Heart right ventricle (tissue), 16 donors: ENCODE measurements at regions not wholly inside any gene's neighbourhood (a gene's known extent, or its start where the extent isn't known, plus 50 kb on each side); places are given as distances from the start of the nearest gene placed in this dataset.
"Not testable (repeated sequence)": the region's sequence is repeated elsewhere in the genome, so short reads cannot be mapped to it uniquely, and the experiment has no call there.

ENCODE experiments used
- ATAC-seq, 8 donors: fragments of 200-7000 bp; cut with Tn5 transposase; one replicate each; pipeline ENCODE4 v1.9.1; 2020; ENCODE audit warnings: mild to moderate bottlenecking in 8 of 8, moderate library complexity in 8 of 8, moderate number of reproducible peaks in 1 of 8
- DNase-seq, 2 donors: peaks; one replicate each; pipeline ENCODE4 v3.0.0-alpha.2; 2020
- H3K27ac ChIP-seq, 10 donors: fragments of 200-600 bp; sonication (generic) in 2 of 10; one replicate each; pipeline versions ENCODE4 v1.5.0 to v1.8.0; 2020 to 2022; ENCODE audit warnings: mild to moderate bottlenecking in 3 of 10
- H3K27me3 ChIP-seq, 7 donors: fragments of 200-600 bp; one replicate each; pipeline ENCODE4 v1.8.0; 2021 to 2022; ENCODE audit warnings: mild to moderate bottlenecking in 2 of 7
- H3K36me3 ChIP-seq, 9 donors: fragments of 200-600 bp; sonication (generic) in 1 of 9; one replicate each; pipeline versions ENCODE4 v1.5.0 to v1.8.0; 2020 to 2022; ENCODE audit warnings: mild to moderate bottlenecking in 2 of 9
- H3K4me1 ChIP-seq, 9 donors: fragments of 200-600 bp; sonication (generic) in 1 of 9; one replicate each; pipeline versions ENCODE4 v1.5.0 to v1.8.0; 2020 to 2022; ENCODE audit warnings: mild to moderate bottlenecking in 4 of 9
- H3K4me3 ChIP-seq, 10 donors: fragments of 200-600 bp; sonication (generic) in 2 of 10; one replicate each; pipeline versions ENCODE4 v1.5.0 to v1.8.0; 2020 to 2022; ENCODE audit warnings: mild to moderate bottlenecking in 7 of 10, moderate library complexity in 2 of 10
- H3K9me3 ChIP-seq, 11 donors: fragments of 200-600 bp in 10 of 11; sonication (generic) in 2 of 11; one replicate each; pipeline versions ENCODE4 v1.5.0 to v1.8.0; 2013 to 2022; ENCODE audit warnings: mild to moderate bottlenecking in 2 of 11, control low read depth in 1 of 11, moderate library complexity in 1 of 11
- WGBS, 2 donors: extraction: QIAGEN DNeasy Blood & Tissue Kit; methylation state at CpG; one replicate each; pipeline ENCODE4 v1.1.7; 2013; ENCODE audit warnings: inconsistent platforms in 1 of 2; 5-methylcytosine and 5-hydroxymethylcytosine counted together
- intact Hi-C, 10 donors: fragments of 100-400 bp; cut with DNase I; formaldehyde crosslinking; loops; one replicate each; pipeline versions ENCODE4 v1.11.1 to v1.14.2; 2022
- TF ChIP-seq, protein P1 (sequence below), 9 donors: fragments of 200-600 bp; sonication (generic) in 2 of 9; IDR thresholded peaks; one replicate each; pipeline versions ENCODE4 v1.5.0 to v1.8.0; 2021 to 2022; ENCODE audit warnings: antibody characterized with exemption in 9 of 9, mild to moderate bottlenecking in 5 of 9, moderate library complexity in 1 of 9
- donor health status: Arrhythmogenic right ventricular cardiomyopathy.
- donor health status: ischemic (EF 13 %, LVEDD 7.1; RV severe dilation, severe dysfunction).
- donor health status: healthy with polysubstance abuse.
- donor health status: DM: no; HTN: yes; CAD: no.
- donor health status: DM: no; HTN: no; CAD: no.
- donor health status: ischemic (EF 25% LVEDD 6.9; RV normal size, moderate dysfunction).
- donor health status: ischemic (EF 25% LVEDD 5.7; RV mildly dilated, moderate dysfunction).
- donor health status: healthy.
- donor health status: DM: yes; HTN: yes; CAD: no.
- donor health status: Ischemic cardiomyopathy.
- donor health status: ischemic (EF 35%, LVEDD 5.7; RV mildly dilated, moderate dysfunction).
- donor health status: nonischemic (EF 11% LVEDD 7.7; RV severe dilation, severe dysfunction).
- donor health status: DM: yes; HTN: yes; CAD: no.
- donor health status: PGD.
- donor health status: ischemic (EF 29% LVEDD 5.4; RV normal size, mild dysfunction).
- donor health status: nonischemic (EF 23%, LVEDD 6.1; RV moderate dilation, normal function).

DNA sequence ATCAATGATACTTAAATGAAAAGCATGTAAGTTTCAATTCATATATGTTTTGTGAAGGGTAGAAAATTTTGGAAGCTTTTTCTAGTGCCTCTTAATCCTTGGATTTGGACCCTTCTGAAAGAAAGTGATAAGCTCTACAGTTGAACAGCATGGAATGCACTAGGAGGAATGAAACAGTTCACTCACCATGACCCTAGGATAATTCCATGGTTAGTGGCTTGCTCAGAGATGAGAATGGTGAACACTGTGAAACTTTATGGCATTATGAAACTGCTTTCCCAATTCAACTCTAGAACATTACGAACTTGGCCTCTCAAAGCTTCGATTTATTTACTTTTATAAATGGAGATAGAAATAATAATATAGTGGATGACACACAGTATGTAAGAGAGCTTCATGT is 88.9 kb upstream of the FAT4 start:
- no peaks in the 10 kb centered on the region for H3K4me1 ChIP-seq
- no peak overlapping the region for H3K27ac ChIP-seq
- no peak for ATAC-seq
- H3K36me3 ChIP-seq, result no peaks in the 10 kb centered on the region
- no peak for DNase-seq
- intact Hi-C loops, result no loop called here
- TF ChIP-seq, protein P1, sequence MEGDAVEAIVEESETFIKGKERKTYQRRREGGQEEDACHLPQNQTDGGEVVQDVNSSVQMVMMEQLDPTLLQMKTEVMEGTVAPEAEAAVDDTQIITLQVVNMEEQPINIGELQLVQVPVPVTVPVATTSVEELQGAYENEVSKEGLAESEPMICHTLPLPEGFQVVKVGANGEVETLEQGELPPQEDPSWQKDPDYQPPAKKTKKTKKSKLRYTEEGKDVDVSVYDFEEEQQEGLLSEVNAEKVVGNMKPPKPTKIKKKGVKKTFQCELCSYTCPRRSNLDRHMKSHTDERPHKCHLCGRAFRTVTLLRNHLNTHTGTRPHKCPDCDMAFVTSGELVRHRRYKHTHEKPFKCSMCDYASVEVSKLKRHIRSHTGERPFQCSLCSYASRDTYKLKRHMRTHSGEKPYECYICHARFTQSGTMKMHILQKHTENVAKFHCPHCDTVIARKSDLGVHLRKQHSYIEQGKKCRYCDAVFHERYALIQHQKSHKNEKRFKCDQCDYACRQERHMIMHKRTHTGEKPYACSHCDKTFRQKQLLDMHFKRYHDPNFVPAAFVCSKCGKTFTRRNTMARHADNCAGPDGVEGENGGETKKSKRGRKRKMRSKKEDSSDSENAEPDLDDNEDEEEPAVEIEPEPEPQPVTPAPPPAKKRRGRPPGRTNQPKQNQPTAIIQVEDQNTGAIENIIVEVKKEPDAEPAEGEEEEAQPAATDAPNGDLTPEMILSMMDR (IDR thresholded peaks at IDR 0.05), result no peak
- H3K9me3 ChIP-seq, result no peaks in the 10 kb centered on the region
- H3K27me3 ChIP-seq, result no peaks in the 10 kb centered on the region
- 89 to 93% methylated on average over 2 of the region's 2 CpGs for WGBS, 2 donors
- H3K4me3 ChIP-seq, result no peak overlapping the region

DNA sequence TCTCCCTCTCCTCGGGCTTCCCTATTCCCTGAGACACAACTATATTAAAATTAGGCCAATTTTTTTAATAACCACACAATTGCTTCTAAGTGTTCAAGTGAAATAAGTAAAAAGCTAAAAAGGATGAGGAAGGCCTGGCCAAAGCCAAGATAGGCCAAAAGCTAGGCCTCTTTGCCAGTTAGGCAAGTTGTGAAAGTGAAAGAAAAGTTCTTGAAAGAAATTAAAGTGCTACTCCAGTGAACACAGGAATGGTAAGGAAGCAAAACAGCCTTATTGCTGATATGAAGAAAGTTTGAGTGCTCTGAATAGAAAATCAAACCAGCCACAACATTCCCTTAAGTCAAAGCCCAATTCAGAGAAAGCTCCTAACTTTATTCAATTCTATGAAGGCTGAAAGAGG is 114.2 kb upstream of the FAT4 start:
- ATAC-seq, result no peak
- Histone ChIP-seq H3K4me1 (no peaks in the 10 kb centered on the region), H3K27me3 (no peaks in the 10 kb centered on the region), H3K9me3 (peaks cover 0 to 10% (median 0%) of the 10 kb centered on the region in 11 donors), H3K36me3 (no peaks in the 10 kb centered on the region), H3K4me3 (no peak overlapping the region), H3K27ac (no peak overlapping the region)
- intact Hi-C loops, result no loop called here
- no peak for DNase-seq
- TF ChIP-seq, protein P1 (IDR thresholded peaks at IDR 0.05), result no peak
- 78 to 87% methylated on average over 1 of the region's 1 CpG for WGBS, 2 donors

DNA sequence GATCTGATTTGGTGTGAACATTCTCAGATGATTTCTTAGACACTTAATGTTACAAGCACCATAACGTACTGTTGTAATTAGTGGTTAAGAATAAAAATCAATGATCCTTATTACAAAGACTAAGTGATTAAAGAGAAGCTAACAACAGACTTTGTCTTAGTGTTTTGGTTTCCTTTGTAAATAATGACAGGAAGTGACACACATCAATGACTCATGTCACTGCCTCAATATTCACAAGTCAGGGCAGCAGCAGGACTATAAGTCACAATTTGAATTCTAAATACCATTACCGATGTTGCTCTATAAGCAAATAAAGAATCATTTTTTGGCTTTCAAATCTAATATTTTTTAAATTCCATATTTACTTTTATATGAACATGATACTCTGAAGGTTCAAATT is 115.8 kb upstream of the FAT4 start:
- TF ChIP-seq, protein P1 (IDR thresholded peaks at IDR 0.05), result no peak
- Histone ChIP-seq H3K9me3 (peaks cover 0 to 5% (median 0%) of the 10 kb centered on the region in 11 donors), H3K27ac (peak overlapping the region in 2 of 10 donors; percentile 1 to 35), H3K4me1 (no peaks in the 10 kb centered on the region), H3K27me3 (no peaks in the 10 kb centered on the region), H3K36me3 (no peaks in the 10 kb centered on the region), H3K4me3 (no peak overlapping the region)
- ATAC-seq, result peak in 2 of 8 donors; percentile 39 to 62
- intact Hi-C loops, result no loop called here
- DNase-seq, result no peak
- WGBS, 2 donors, result 65 to 78% methylated on average over 2 of the region's 2 CpGs

DNA sequence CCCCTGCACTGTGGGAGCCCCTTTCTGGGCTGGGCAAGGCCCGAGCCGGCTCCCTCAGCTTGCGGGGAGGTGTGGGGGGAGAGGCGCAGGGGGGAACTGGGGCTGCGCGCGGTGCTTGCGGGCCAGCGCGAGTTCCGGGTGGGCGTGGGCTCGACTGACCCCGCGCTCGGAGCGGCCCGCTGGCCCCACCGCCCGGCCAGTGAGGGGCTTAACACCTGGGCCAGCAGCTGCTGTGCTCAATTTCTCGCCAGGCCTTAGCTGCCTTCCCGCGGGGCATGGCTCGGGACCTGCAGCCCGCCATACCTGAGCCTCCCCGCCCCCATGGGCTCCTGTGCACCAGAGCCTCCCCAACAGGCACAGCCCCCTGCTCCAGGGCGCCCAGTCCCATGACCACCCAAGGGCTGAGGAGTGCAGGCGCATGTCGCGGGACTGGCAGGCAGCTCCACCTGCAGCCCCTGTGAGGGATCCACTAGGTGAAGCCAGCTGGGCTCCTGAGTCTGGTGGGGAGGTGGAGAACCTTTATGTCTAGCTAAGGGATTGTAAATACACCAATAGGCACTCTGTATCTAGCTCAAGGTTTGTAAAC is 122.8 kb upstream of the FAT4 start:
- H3K4me3 ChIP-seq, intact Hi-C loops, DNase-seq, H3K36me3 ChIP-seq, H3K9me3 ChIP-seq, H3K27me3 ChIP-seq, ATAC-seq, H3K27ac ChIP-seq: not testable (repeated sequence)
- 97% methylated on average over 23 to 30 of the region's 30 CpGs for WGBS, 2 donors
- H3K4me1 ChIP-seq, result peaks cover 0 to 11% (median 0%) of the 10 kb centered on the region in 9 donors

DNA sequence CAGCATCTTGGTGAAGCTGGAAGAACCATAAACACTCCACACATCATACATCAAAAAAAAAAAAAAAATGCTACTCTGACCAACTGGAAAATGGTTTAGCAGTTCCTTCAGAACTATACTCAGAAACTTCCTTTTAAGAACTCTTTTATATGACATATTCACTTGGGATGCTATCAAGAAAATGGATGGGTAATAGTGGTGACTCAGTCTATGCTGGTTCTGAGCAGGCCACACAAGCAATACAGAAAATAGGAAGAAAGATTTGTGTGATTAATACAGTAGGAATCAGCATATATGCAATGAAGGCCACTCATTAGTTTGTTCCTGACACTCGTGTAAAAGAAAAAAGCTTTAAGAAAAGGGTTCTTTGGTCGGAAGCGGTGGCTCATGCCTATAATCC is 123.5 kb upstream of the FAT4 start:
- no peak for ATAC-seq
- Histone ChIP-seq H3K9me3 (no peaks in the 10 kb centered on the region), H3K27ac (no peak overlapping the region), H3K4me3 (no peak overlapping the region), H3K27me3 (no peaks in the 10 kb centered on the region), H3K36me3 (no peaks in the 10 kb centered on the region), H3K4me1 (peaks cover 0 to 11% (median 0%) of the 10 kb centered on the region in 9 donors)
- TF ChIP-seq, protein P1 (IDR thresholded peaks at IDR 0.05), result no peak
- 99% methylated on average over 3 of the region's 3 CpGs for whole genome bisulfite sequencing, 2 donors
- intact Hi-C loops, result no loop called here
- no peak for DNase-seq
